CD4-positive, alpha-beta memory T cell (primary cell): ENCODE measurements at regions not wholly inside any gene's neighbourhood (a gene's known extent, or its start where the extent isn't known, plus 50 kb on each side); places are given as distances from the start of the nearest gene placed in this dataset.
A peak's percentile ranks its signal among the peaks of the same experiment; 100 is the strongest.
"Not testable (repeated sequence)": the region's sequence is repeated elsewhere in the genome, so short reads cannot be mapped to it uniquely, and the experiment has no call there.

Experiments used
- CTCF ChIA-PET: fragments of 350-600 bp; sonication (Branson Sonifier 250); formaldehyde crosslinking; loops from one replicate; lab custom pipeline; 2021; ENCODE audit warnings: inconsistent platforms; ENCODE audit not compliant: partially characterized antibody; lab: Charles Lee
- POLR2A ChIA-PET: fragments of 350-600 bp; sonication (Branson Sonifier 250); formaldehyde crosslinking; loops from one replicate; lab custom pipeline; 2021; ENCODE audit not compliant: partially characterized antibody; lab: Charles Lee
- DNase-seq, 5 donors: peaks; one replicate each; pipeline versions ENCODE4 v3.0.0 to v3.0.0-alpha.2; 2020 to 2022; ENCODE audit warnings: mixed read lengths in 1 of 5
- H3K27ac ChIP-seq: one replicate; pipeline ENCODE4 v1.7.0; 2013; ENCODE audit warnings: low read depth, low read length
- H3K27me3 ChIP-seq: 2 replicates; pipeline ENCODE4 v1.7.0; 2013; ENCODE audit warnings: mild to moderate bottlenecking, low read length, moderate library complexity; ENCODE audit not compliant: insufficient read depth
- H3K36me3 ChIP-seq: 2 replicates; pipeline ENCODE4 v1.7.0; 2013; ENCODE audit warnings: mild to moderate bottlenecking, low read length, moderate library complexity; ENCODE audit not compliant: insufficient read depth
- H3K4me1 ChIP-seq: 2 replicates; pipeline ENCODE4 v1.7.0; 2013; ENCODE audit warnings: mild to moderate bottlenecking, low read length, moderate library complexity; ENCODE audit not compliant: insufficient read depth
- H3K4me3 ChIP-seq, 2 donors: one replicate each; pipeline ENCODE4 v1.7.0; 2013; ENCODE audit warnings: low read length in 2 of 2, mild to moderate bottlenecking in 1 of 2
- H3K9me3 ChIP-seq, 2 donors: one replicate each; pipeline ENCODE4 v1.7.0; 2013; ENCODE audit warnings: low read length in 2 of 2, control low read depth in 1 of 2; ENCODE audit not compliant: control insufficient read depth in 1 of 2
- H3K27ac Mint-ChIP-seq, 7 donors: one replicate each; pipeline ENCODE4 v1.8.0; 2020 to 2021; ENCODE audit warnings: mixed read lengths in 7 of 7, mild to moderate bottlenecking in 6 of 7, inconsistent platforms in 3 of 7, moderate library complexity in 3 of 7
- H3K27me3 Mint-ChIP-seq, 2 donors: one replicate each; pipeline ENCODE4 v1.8.0; 2020 to 2021; ENCODE audit warnings: mixed read lengths in 2 of 2
- H3K36me3 Mint-ChIP-seq, 2 donors: one replicate each; pipeline ENCODE4 v1.8.0; 2020 to 2021; ENCODE audit warnings: mixed read lengths in 2 of 2, inconsistent platforms in 1 of 2, mild to moderate bottlenecking in 1 of 2
- H3K4me1 Mint-ChIP-seq, 4 donors: one replicate each; pipeline ENCODE4 v1.8.0; 2020 to 2021; ENCODE audit warnings: mixed read lengths in 4 of 4, mild to moderate bottlenecking in 1 of 4
- H3K4me3 Mint-ChIP-seq, 8 donors: one replicate each; pipeline ENCODE4 v1.8.0; 2020 to 2021; ENCODE audit warnings: mixed read lengths in 8 of 8, mild to moderate bottlenecking in 7 of 8, moderate library complexity in 6 of 8, inconsistent platforms in 3 of 8
- H3K9me3 Mint-ChIP-seq, 8 donors: one replicate each; pipeline ENCODE4 v1.8.0; 2020 to 2021; ENCODE audit warnings: mixed read lengths in 8 of 8, mild to moderate bottlenecking in 5 of 8, inconsistent platforms in 3 of 8, moderate library complexity in 1 of 8
- intact Hi-C: fragments of 100-400 bp; cut with micrococcal nuclease; formaldehyde crosslinking; loops from one replicate; pipeline ENCODE4 v1.15.1; 2023

DNA sequence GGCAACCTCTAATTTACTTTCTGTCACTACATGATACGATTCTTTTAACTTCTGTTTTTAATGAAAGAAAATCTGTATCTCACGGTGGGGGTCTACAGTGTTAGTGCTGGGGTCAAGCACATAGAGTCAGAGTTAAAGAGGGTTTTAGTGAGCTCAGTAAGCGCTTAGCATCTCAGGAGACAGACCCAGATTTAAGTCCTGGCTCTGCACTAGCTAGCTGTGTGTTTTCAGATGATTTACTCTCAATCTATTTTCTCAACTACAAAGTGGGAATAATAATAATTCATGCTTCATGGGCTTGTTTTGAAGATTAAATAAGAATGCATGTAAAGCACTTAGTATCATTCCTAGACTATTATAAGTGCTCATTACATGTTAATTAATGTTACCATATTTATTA lies 63.4 kb upstream of the KBTBD8 start:
- POLR2A ChIA-PET, result interaction anchor here (0.6 kb wide), 1 partner anchor 482 kb away, joined by 3 read pairs; no protein-coding TSS in a partner anchor
- CTCF ChIA-PET, result interaction anchor here (0.8 to 1.2 kb wide), 2 partner anchors 112 to 1959 kb away, joined by 3 to 4 read pairs; no protein-coding TSS in a partner anchor
- no peaks in the 10 kb centered on the region for H3K9me3 Mint-ChIP-seq

DNA sequence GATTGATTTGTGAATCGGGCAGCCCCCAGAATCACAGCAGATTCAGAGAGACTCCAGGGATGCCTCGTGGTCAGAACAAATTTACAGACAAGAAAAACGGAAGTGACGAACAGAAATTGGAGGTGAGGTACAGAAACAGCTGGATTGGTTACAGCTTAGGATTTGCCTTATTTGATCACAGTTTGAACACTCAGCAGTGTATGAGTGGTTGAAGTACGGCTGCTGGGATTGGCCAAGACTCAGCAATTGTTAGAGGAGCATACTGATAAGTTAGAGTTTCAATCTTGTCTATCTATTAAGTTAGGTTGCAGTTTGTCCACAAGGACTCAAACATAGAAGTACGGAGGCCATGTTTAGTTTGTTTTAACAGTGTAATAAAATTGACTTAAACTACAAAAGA lies 61.1 kb upstream of the KBTBD8 start:
- H3K4me1 Mint-ChIP-seq, H3K4me3 Mint-ChIP-seq, H3K27me3 Mint-ChIP-seq, H3K27ac ChIP-seq, H3K36me3 ChIP-seq, H3K4me3 ChIP-seq, H3K4me1 ChIP-seq, POLR2A ChIA-PET, H3K27ac Mint-ChIP-seq, H3K27me3 ChIP-seq, H3K9me3 Mint-ChIP-seq, H3K36me3 Mint-ChIP-seq, DNase-seq, H3K9me3 ChIP-seq: not testable (repeated sequence)
- intact Hi-C loops, result loop anchor here (5.0 kb wide), 1 partner anchor 100 kb away; no protein-coding TSS in a partner anchor
- CTCF ChIA-PET, result interaction anchor here (1.8 to 4.7 kb wide), 2 partner anchors 12 to 1939 kb away, joined by 4 to 42 read pairs; no protein-coding TSS in a partner anchor

More for the DNA sequence above, 63.4 kb upstream of the KBTBD8 start:
- Histone ChIP-seq H3K36me3 (no peaks in the 10 kb centered on the region), H3K4me1 (no peaks in the 10 kb centered on the region), H3K4me3 (no peak overlapping the region), H3K27me3 (no peaks in the 10 kb centered on the region), H3K27ac (no peak overlapping the region), H3K9me3 (no peaks in the 10 kb centered on the region)
- H3K27me3 Mint-ChIP-seq, result peaks cover 3 to 6% of the 10 kb centered on the region in 2 donors
- H3K27ac Mint-ChIP-seq, result no peak overlapping the region
- H3K36me3 Mint-ChIP-seq, result no peaks in the 10 kb centered on the region
- H3K4me1 Mint-ChIP-seq, result no peaks in the 10 kb centered on the region
- intact Hi-C loops, result loop anchor here (5.0 kb wide), 1 partner anchor 103 kb away; no protein-coding TSS in a partner anchor
- H3K4me3 Mint-ChIP-seq, result no peak overlapping the region
- no peak for DNase-seq

DNA sequence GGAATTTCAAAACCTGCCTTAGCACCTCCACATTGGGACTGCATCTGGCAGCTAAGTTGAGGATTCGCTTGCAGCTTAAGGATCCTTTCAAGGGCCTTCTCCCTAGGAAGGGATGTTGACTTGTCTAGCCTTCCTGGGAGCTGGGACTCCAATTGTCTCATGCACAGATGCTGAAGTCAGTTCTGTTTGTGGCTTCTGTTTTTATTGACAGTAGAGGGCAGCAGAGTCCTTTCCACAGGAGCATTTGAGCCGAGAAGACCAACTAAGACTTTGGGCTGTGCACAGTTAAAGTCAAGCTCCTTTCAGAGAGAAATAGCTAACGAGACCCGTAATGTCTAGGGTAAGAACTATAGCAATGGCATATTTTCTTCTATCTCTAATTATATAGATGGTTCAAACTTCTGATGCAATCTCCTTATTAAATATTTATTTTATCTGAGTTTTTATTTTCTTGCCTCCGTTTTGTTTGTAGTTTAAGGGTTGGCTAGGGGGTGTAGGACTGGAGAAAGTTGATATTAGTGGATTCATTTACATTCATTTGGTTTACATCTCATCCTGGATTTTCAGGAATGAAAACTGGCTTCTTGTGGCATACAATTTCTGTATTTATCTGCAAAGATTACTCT lies 59.7 kb upstream of the KBTBD8 start:
- H3K4me1 Mint-ChIP-seq, result no peaks in the 10 kb centered on the region
- no peaks in the 10 kb centered on the region for H3K36me3 Mint-ChIP-seq
- Histone ChIP-seq H3K4me3 (no peak overlapping the region), H3K36me3 (no peaks in the 10 kb centered on the region), H3K4me1 (no peaks in the 10 kb centered on the region), H3K27me3 (no peaks in the 10 kb centered on the region), H3K27ac (no peak overlapping the region), H3K9me3 (no peaks in the 10 kb centered on the region)
- DNase-seq, result peak; percentile 33 to 42 (median 34)
- CTCF ChIA-PET, result interaction anchor here (0.5 to 4.7 kb wide), 14 partner anchors 9 to 1962 kb away, joined by 3 to 42 read pairs (median 4); no protein-coding TSS in a partner anchor
- POLR2A ChIA-PET, result no interaction called here
- intact Hi-C loops, result loop anchor here (1.0 to 5.0 kb wide), 4 partner anchors 99 to 1955 kb away; no protein-coding TSS in a partner anchor
- no peak overlapping the region for H3K27ac Mint-ChIP-seq
- H3K27me3 Mint-ChIP-seq, result peaks cover 6 to 9% of the 10 kb centered on the region in 2 donors
- H3K4me3 Mint-ChIP-seq, result no peak overlapping the region
- no peaks in the 10 kb centered on the region for H3K9me3 Mint-ChIP-seq

DNA sequence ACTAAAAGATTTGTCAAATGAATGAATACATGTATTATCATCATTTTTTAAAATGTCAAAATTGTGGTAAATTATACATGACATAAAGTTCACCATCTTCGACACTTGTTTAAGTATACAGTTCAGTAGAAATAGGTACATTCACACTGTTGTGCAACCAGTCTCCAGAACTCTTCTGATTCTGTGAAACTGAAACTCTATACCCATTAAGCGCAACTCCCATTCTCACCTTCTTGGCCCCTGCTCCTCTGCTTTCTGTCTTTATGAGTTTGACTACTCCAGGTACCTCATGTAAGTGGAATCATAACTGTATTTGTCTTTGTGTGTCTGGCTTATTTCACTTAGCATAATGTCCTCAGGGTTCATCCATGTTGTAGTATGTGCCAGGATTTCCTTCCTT lies 50.1 kb upstream of the KBTBD8 start:
- CTCF ChIA-PET, result no interaction called here

More for the DNA sequence above, 50.1 kb upstream of the KBTBD8 start:
- POLR2A ChIA-PET, result no interaction called here
- H3K36me3 Mint-ChIP-seq, result no peaks in the 10 kb centered on the region
- H3K4me1 ChIP-seq, result no peaks in the 10 kb centered on the region
- intact Hi-C loops, result no loop called here
- no peak overlapping the region for H3K27ac ChIP-seq
- no peaks in the 10 kb centered on the region for H3K36me3 ChIP-seq
- no peaks in the 10 kb centered on the region for H3K27me3 ChIP-seq
- no peaks in the 10 kb centered on the region for H3K9me3 ChIP-seq
- no peak for DNase-seq
- no peak overlapping the region for H3K4me3 Mint-ChIP-seq
- no peaks in the 10 kb centered on the region for H3K4me1 Mint-ChIP-seq
- no peaks in the 10 kb centered on the region for H3K9me3 Mint-ChIP-seq
- peaks cover 0 to 7% of the 10 kb centered on the region in 2 donors for H3K27me3 Mint-ChIP-seq
- no peak overlapping the region for H3K27ac Mint-ChIP-seq
- no peak overlapping the region for H3K4me3 ChIP-seq
